ENCODE measurements at regions not wholly inside any gene's neighbourhood (a gene's known extent, or its start where the extent isn't known, plus 50 kb on each side); places are given as distances from the start of the nearest gene placed in this dataset.
A peak's percentile ranks its signal among the peaks of the same experiment; 100 is the strongest.
"Not testable (repeated sequence)": the region's sequence is repeated elsewhere in the genome, so short reads cannot be mapped to it uniquely, and the experiment has no call there.

DNA sequence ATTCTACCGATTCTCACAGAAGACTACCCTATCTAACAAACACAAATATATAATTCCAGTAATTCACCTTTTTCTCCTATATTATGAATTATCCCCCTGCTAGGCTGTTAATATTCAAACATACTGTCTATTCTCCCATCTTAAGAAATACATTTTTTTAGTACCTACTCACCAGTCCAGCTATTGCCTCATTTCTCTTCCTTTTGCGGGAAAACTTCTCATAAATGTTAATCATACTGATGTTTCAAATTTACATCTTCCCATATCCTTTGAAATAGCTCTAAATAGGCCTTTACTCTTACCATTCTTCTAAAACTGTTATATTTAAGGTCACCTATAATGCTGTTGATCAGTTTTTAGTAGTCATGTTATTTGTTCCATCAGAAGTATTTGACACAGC is 759.1 kb upstream of the SLIT2 start:
- no peak for DNase-seq

GRCh38 chr4:19486400-19486799 is 765.3 kb upstream of the SLIT2 start:
- peak; percentile 3 for DNase-seq

GRCh38 chr4:19478791-19479190 is 772.9 kb upstream of the SLIT2 start:
- DNase-seq: no peak

- no peak for DNase-seq
Measured at GRCh38 chr4:19473569-19473968, 778.1 kb upstream of the SLIT2 start.

DNA sequence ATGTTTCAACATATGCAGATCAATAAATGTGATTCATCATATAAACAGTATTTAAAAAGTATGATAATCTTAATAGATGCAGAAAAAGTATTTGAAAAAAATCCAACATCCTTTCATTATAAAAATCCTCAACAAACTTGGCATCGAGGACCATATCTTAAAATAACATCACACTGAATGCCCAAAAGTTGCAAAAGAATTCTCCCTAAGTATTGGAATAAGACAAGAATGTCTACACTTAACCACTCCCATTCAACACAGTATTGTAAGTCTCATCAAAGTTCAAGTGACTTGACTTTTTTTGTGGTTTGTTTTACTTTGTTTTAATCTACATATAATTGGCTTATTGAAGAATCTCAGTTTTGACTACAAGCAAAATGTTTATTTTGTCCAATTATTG is 779.0 kb upstream of the SLIT2 start:
- DNase-seq: no peak

DNA sequence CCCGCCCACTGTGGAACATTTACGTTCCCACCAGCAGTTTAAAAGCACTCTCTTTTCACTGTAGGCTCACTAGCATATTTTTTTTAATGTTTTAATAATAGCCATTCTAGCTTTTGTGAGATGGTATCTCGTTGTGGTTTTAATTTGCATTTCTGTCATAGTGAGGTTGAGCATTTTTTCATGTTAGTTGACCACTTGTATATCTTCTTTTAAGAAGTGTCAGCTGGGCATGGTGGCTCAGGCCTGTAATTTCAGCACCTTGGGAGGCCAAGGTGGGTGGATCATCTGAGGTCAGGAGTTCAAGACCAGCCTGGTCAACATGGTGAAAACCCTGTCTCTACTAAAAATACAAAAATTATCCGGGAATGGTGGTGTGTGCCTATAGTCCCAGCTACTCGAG is 781.7 kb upstream of the SLIT2 start:
- DNase-seq: not testable (repeated sequence)

DNA sequence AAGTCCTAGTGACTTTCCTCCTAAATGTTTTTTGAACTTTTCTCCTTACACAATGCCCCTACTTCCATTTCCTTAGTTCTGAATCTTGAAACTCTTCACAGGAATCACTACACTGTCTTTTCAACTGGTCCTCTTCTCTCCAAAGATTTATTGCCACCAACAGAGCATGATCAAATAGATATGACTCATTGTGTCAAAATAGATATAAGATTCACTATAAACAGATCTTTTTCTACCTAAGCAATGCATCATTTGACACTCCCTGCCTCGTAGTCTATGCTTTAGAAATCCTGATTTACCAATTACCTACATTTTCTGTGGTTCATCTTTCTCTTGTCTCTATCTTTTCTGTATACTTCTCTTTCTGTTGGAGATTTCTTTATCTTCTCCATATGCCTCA is 789.6 kb upstream of the SLIT2 start:
- DNase-seq: no peak

DNA sequence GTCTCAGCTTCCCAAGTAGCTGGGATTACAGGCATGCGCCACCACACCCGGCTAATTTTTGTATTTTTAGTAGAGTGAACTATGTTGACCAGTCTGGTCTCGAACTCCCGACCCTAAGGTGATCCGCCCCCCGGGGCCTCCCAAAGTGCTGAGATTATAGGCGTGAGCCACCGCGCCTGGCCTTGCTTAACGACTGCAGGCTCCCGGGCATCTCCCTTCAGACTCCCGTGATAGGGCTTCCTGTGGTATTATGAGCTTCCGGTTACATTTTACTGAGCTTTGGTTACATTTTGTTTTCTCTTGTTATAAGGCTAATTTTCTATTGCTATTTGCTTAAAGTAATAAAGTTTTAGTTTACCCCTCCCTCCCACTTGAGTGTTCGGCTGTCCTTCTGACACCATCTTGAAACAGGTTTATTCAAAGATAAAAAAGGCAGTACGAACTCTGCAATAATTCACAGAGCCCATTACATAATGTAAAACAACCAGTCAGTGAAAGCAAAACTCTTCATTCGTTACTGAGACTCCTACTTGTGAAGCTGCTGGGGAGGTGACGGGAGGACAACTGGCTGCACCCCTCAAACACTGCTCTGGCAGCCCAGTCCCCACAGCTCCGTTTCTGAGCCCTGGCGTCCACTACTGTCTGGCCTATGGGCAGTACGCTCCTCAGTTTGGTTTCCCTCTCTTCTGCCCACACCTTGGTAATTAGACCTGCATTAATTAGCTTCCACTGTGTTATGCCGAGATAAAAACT is 795.7 kb upstream of the SLIT2 start:
- peak; percentile 74 for DNase-seq

DNA sequence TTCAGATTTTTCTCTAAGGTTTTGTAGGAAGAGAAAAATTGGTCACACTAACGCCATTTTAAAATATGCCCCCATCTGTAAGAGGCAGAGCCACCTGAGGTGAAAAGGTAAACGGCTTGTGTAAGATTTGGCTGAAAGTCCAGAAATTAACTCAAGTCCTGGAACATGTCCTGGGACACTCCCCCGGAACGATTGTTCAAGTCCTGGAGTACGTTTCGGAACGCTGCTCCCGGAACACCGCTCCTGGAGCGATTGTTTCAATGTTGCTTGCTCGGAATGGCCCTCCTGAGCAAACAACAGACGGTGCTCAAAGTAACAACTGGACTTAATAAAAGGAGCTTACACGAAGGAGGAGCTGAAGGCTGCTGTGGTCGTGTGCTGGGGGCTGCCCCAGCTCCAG is 796.5 kb upstream of the SLIT2 start:
- DNase-seq: peak; percentile 60

- DNase-seq: no peak
Measured at GRCh38 chr4:19438233-19438632, 813.5 kb upstream of the SLIT2 start.

- no peak for DNase-seq
Measured at GRCh38 chr4:19437008-19437407, 814.7 kb upstream of the SLIT2 start.

DNA sequence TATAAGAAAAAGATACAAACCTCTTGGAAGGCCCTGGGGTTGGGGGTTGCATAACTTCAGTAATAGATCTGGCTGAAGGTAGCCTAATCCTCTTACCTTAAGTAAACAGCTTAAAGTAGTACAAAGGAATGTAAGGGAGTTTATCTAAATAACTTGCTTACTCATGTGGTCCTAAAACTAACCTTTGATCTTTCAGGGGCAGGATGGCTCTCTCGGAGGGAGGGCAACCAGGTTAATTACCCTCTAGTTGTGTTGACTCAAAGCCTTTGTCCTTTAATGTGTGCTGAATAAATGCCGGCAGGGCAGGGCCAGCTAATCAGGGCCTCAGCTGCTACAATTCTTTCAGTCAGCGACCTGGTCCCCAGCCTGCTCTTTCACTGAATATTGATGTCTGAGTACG is 822.0 kb upstream of the SLIT2 start:
- DNase-seq: no peak

- no peak for DNase-seq
Measured at GRCh38 chr4:19425146-19425545, 826.6 kb upstream of the SLIT2 start.

DNA sequence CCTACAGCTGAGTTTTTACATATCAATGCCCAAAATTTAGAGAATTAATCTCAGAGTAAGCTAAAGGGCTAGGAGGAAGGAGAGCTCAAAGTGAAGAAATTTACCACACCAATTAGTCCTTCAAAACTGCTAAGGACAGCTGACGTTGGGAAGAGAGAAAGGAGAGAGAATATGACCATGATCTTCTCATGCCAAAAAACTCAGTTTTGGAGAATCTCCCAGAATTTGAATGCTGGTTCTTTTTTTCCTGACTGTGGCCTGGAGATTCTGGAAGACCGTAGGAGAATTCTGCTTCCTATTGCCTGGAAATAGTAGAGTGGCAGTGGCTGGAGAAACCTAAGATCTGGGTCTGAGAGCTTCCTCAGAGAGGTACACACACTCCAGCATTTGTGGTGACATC is 834.4 kb upstream of the SLIT2 start:
- DNase-seq: no peak

DNA sequence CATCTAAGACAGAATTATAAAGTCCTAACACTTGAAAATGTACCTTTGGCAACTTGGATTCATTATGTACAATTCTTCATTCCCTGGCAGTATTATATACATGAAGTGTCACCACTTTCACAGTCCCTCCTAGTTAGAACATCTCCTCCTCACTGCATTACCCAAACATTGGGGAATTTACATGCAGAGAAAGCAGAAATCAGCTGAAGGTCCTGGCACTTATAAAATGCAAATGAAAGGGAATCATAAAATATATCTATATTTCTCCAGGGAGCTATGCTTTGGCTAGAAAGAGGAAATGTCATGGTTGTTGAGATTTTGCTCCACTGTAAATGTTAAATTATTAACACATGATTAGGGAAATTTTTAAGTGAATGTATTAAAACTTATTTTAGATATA is 835.6 kb upstream of the SLIT2 start:
- DNase-seq: no peak

- DNase-seq: peak; percentile 4
Measured at GRCh38 chr4:19408490-19408889, 843.2 kb upstream of the SLIT2 start.

GRCh38 chr4:19406789-19407188 is 844.9 kb upstream of the SLIT2 start:
- DNase-seq: no peak

DNA sequence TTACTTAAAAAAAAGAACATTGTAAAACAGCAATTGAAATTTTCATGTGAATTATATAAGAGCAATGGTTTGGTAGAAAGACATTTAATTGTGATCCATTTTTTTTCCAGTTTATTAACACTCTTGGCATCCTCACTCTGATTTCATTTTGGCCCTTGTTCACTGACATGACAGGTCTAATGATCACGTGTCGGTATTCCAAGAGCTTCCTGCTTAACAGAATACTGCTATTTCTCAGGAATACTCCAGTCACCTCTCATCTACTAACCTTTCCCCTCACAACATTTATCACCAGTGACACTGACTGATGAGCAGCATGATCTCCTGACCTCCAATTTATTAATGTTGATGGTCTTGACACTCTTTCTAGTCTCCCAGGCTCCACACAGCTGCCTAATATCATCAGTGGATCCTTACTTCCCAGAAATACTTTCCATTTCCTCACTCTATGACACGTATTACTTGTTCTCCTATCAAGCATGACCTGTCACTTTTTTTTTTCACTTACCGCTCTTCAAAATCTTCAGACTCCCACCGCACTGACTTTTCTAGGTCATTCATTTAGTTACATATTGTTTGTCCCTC is 847.8 kb upstream of the SLIT2 start:
- DNase-seq: no peak

GRCh38 chr4:19402581-19403065 is 849.1 kb upstream of the SLIT2 start:
- no peak for DNase-seq

- DNase-seq: no peak
Measured at GRCh38 chr4:19401301-19402080, 850.2 kb upstream of the SLIT2 start.

GRCh38 chr4:19400820-19401219 is 850.9 kb upstream of the SLIT2 start:
- DNase-seq: no peak

- DNase-seq: no peak
Measured at GRCh38 chr4:19399001-19399400, 852.7 kb upstream of the SLIT2 start.

GRCh38 chr4:19386786-19387185 is 864.9 kb upstream of the SLIT2 start:
- no peak for DNase-seq

Measured in NCI-H146 (cell line).